Islet precursor cell (in vitro differentiated cells): ENCODE measurements at regions not wholly inside any gene's neighbourhood (a gene's known extent, or its start where the extent isn't known, plus 50 kb on each side); places are given as distances from the start of the nearest gene placed in this dataset.

Experiments
- DNase-seq: peaks from one replicate; pipeline ENCODE4 v3.0.0-alpha.2; 2018

DNA sequence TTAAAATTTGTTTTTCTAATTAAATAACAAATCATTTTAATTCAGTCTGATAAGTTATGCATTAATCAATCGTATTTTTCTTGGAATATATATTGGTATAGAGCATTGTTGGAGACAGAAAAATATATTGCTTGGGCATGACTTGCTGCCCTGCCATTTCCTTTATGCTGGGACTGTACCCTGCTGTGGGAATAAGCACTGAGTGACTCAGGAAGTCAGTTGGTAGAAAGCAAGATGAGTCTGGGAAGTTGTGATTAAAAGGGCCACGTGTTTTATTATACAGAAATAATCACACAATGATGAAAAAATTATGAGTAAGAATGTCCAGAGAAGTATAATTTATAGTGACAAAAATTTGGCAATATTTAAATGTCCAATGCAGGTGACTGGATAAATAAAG is 139.5 kb downstream of the KIF18A start:
- DNase-seq = no peak

DNA sequence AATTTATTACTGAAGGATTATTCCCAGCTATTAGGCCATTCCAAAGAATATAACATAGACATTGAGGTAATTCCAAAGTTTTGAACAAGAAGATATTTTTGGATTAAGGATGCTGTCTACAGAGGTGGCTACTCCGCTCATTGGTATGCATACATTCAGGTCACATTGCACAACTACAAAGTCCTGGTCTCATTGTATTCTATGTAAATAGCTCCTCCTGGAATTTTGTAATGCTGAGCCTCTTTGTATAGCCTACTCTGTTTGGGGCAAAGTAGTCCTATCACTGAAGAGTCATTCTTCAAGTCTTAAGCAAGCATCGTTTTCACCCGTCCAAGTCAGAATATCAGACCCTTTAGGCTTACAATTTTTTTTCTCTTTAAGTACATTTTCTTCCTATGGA is 142.4 kb downstream of the KIF18A start:
- no peak for DNase-seq

DNA sequence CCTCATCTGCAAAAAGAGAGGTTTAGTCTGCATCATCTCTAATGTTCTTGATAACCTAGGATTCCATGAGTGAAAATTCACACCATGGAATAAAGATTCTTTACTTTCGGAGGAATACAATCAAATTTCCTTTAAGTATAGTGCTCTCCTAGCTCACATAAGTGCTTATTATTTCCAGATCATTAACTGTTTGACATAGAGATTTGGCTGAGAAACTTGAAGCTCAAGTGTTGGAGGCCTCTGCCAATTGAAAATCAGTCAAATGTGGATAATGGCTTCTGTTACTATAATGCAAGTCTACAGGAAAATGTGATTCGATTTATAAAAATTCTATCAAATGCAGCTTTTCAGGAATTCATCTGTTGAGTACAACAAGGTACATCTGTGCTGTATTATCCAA is 144.6 kb downstream of the KIF18A start:
- DNase-seq = no peak

DNA sequence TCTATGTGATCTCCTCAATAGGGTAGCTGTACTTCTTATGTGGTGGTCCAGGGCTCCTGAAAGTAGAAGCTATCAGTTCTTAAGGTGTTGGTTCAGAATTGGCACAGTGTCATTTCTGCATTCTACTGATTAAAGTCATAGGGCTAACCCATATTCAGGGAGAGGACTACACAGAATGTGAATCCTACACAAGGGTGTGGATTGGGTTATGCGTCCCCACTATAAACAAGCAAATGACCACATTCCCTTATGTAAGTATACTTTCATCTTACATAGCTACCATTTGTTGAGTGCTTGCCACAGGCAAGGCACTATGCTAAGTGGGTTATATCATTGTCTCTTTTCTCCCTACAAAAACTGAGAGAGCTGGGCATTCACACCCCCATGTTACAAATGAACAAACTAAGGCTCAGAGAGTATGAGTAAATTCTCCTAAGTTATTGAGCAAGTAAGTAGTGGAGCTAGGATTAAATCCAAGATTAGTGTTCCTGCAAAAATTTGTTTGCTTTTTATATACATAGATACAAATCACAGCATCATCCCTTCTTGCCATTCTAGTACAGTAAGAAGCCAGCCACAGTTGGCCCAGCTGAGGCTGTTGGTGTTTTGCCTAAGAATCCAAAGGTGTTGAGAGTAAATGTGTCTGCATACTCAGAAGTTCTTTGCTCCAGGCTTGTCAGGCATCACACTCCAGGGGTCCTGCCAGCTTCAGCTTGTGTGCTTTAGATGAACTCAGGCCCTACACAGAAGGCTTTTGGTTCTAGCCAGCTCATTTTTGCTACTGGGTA is 157.8 kb downstream of the KIF18A start:
- DNase-seq = no peak

DNA sequence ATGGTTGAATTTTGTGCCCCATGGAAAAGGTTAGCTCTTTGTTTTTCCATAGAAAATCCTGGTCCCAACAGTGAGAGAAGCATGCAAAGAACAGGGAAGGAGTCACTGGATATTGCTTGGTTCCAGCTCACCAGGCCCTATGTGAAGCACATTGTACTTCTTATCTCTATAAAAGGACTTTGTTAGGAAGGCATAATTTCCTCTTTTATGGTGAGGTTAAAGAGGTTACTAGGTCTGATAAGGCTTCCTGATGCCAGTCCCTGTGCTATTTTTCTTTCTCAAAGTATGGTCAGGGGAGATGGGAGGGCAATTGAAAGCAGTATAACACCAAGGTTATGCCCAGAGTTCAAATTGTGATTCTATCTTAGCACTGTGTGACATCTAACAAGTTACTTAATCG is 162.6 kb downstream of the KIF18A start:
- no peak for DNase-seq

DNA sequence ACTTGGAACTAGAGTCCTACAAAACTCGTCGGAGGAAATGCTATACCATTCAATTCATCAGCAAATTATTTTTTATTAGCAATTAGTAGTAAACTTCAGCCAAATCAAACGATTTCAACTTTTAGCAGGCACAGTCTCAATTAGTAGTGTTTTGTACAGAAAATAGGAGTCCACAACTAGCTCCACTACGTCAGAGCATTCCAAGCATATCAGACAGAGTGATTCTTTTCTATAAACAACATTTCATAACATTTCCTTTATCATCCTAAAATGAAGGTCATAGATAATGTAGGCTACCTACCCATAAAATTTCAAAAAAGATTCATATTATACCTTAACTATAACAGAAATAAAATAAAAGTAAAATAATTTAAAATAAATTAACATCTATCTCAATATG is 169.9 kb downstream of the KIF18A start:
- no peak for DNase-seq

DNA sequence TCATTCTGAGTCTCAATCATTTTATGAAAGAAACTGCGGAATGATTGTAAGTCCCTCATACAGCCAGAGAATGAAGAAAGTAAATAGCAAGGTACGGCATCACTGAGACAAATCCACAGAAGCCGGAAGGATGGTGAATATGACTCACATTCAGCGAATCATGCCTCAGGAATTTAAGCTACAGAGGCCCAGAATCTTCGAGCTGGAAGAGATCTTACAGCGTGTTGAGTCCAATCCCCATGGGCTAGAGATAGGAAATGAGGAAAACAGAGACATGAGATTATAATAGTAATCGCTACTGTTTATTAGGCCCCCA is 173.2 kb downstream of the KIF18A start:
- peak; percentile 88 for DNase-seq

DNA sequence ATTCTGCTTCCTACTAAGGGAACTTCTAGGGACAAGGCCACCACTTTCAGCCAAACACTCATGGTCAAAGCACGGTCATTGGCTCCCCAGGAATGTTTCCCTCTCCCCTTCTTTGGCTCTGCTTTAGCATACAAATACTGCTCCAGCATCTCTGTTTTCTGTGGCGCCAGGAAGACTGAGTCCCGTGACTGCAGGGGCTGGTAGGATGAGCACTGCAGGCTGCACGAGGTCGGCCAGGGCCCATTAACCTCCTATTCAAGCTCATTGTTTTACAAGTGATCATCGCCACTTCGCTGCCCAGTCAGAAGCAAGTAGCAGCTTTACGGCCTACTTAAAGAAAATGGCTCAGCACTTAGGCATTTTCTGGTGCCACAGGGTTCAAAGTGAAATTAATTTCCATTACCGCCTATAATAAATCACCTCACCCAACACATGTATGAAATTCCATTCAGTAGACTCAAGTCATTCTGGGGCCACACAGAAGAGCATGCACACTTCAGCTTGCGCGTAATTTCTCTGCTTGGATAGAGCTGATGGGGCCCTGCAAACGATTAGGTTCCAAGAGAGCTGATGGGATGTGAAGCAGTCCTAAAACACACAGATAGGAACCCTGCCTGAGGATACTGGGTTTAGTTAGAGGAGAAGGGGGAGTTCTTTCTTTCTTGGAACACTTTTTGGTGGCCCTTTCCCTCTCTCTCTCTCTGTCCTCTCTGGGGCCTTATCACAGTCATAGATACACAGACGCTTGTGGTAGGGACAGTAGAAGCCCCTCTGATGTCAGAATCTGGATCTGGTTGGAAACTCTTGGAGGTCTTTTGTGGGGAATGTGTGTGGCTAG is 173.7 kb downstream of the KIF18A start:
- DNase-seq = peak; percentile 97

DNA sequence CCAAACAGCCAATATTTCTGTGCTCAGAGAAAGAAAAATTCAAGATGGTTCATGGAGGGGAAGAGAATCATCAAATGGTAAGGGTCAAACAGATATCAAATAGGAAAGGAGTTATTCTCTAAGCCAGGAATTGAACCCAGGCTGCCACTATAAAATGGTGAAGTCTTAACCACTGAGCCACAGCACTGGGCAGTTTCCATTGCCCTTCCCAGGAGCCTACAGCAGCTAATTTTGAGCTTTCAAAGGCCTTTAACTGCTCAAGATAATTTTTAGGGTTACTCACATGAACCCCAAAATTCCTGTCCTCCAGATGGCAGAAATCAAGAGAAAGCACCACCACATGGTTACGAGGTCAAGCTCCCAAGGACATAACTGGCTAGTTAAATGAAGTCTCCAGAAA is 176.2 kb downstream of the KIF18A start:
- no peak for DNase-seq

DNA sequence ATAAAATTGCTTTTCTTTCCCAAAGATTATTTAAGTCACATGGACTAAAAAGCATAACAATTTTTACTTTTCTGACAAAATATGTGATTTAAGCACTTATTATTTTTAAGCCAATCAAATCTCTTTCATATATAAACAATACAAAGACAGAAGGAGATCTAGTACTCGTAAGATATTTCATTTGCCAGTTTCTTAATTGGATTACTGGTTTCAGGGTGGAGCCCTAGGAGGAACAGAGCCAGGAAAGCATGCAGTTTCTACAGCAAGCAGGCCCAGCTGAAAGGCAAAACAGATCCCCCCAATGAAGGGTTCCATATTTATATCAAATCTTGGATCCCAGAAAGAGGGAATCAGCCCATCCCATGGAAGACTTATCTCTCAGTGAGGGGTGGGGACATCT is 177.0 kb downstream of the KIF18A start:
- no peak for DNase-seq

DNA sequence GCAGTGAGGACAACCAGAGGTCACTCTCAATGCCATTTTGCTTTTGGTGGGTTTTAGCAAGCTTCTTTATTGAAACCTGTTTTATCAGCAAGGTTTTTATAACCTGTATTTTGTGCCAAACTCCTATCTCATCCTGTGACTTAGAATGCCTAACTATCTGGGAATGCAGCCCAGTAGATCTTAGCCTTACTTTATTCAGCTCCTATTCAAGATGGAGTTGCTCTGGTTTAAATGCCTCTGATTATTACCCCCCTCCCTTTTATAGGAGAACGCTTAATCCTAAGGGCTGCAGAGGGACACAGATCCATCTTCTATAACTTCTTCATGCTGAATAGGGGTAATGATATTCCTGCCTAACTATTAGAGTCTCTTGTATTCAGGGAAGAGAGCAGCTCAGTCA is 179.1 kb downstream of the KIF18A start:
- DNase-seq = no peak

DNA sequence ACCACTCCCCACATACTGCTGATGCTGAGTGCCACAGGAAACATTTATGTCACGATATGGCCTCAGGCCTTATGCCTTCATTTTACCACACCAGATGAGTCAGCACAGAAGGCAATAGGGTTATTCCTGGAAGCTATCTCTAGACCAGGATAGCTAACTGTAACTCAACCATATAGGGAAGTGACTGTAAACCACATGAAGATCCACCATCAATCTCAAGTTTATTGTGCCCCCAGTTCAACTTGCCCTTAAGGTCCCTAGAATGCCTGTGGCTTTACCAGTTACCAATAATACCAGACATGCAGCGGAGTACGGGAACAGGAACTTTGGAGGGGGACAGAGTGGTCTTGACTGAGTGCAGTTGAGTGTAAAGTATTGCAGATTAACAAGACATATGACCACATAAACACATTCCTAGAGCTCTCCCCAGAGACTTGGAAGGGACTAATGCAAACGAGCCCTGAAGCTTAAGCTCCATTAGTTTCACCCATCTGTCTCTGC is 180.9 kb downstream of the KIF18A start:
- peak; percentile 80 for DNase-seq

DNA sequence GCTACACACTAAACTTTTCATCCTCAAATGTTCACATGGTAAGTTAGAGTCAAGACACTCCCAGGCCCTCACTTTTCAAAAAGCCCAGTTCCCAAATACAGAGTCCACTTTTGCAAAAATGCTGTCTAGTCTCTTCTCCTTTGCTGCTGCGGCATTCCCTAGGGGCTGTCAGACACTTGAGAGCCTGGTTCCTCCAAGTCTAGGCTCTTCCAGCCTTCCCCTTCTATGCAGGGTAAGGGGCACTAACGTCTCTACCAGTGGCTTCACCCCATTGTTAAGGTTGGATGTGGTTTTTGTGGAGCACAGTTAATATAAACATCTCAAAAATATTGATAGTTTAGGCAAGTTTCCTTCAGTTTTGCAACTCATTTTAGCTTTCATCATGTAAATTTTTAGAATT is 181.5 kb downstream of the KIF18A start:
- DNase-seq = no peak

DNA sequence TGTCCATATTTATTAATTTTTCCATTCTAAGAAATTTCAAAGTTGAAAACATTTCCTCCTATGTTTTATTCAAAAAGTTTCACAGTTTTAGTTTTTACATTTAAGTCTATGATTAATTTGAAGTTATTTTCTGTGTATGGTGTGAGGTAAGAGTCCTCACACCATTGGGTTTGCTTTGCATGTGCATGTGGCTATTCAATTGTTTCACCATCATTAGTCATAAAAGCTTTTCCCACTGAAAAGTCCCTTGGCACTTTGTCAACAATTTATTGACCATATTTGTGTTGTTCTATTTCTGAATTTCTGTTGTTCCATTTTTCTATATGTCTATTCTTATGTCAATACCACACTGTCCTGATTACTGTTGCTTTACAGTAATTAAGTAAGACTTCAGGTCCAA is 186.5 kb downstream of the KIF18A start:
- DNase-seq = no peak

DNA sequence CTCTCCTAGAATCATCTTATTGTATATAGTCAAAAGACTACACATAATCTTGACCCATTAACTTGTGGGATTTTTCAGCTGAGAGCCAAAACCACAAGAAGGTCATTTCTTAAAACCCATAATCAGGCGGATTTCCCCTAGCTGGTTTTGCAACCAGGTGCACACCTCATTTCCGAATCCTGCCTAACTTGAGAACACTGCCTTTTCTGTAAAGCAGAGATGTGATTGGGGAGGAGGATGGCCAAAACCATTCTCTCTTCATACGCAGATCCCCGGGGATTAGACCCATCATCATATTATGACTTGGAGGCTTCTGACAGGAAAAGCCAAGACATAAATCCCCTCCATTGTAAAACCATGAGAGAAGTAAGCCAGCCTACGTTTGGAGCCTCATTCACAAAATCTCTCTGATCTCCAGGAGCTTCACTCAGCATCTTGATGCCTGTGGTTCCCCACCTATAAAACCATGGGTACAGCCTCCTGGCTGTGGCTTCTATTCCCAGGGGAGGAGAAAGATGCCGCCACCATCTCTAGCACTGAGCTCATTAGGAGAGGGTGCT is 191.3 kb downstream of the KIF18A start:
- no peak for DNase-seq

DNA sequence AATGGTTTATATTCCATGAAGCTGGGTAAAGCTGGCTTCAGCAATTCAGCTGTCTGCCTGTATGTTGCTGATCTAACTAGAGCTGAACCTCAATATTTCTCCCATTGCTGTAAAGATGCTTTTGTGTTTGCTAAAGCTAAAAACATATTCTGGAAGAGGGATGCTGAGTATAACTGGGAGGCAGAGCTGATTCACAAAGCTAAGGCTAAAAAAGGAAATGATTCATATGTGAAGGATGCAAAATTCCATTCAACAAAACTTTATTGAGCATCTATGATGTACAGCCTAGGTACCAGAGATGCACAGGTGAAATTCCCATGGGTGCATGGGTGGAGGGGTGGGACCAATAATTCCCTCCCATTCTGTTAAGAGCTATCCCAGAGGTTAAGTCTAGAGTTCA is 193.9 kb downstream of the KIF18A start:
- no peak for DNase-seq

DNA sequence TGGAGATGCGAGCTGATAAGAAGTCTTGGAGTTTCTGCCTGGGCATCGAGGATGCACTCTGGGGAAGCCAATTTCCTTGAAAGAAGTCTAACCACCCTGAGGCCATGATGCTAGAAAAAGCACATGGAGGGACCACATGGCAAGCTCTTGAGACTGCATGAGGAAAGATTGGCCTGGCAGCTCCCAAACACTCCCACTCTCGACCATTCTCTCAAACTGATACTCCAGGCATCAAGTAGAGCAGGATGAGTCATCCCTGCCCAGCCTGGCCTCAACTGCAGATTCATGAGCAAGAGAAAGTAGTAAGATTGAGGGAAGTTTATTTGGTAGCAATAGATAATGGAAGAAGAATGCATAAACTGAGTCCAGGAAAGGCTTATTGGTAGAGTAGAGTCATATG is 194.3 kb downstream of the KIF18A start:
- peak; percentile 66 for DNase-seq

DNA sequence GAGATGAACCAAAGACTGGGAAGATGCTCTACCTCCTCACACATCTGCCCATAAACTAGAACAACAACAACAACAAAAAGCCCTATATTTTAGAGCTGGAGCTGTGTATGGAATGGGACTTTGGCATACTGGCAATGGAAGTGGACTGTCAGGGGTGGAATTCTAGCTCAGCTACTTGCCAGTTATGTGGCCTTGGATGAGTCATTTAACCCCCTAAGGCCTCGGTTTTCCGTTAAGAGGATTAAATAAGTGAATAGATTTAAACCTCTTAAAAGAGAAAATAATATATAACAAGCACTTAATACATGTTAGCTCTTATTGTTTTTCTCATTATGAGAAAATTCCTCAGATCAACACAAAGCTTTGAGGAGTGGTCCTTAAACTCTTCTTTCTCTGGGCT is 195.0 kb downstream of the KIF18A start:
- DNase-seq = no peak

DNA sequence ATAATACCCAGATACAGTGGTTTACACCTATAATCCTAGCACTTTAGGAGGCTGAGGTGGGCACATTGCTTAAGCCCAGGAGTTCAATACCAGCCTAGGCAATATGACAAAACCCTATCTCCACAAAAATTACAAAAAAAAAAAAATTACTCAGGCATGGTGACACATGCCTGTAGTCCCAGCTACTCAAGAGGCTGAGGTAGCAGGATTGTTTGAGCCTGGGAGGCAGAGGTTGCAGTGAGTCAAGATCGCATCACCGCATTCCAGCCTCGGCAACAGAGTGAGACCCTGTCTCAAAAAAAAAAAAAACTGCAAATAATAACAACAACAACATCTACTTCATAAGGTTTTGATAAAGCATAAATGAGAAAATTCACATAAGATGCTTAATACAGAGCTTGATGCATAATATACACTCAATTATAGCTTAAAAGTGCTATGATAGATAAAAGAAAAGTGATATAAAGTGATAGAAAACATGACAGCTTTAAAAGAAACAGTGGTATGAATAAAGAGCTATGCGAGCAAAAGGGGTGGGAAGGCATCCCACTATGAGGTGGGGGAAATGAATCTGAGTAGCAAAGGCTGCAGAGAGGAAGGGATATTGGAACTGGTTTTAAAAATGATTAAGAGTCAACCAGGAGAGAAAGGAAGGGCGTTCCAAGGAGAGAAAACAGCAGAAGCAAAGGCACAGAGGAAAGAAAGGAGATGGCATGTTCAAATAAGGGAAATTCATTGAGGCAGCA is 197.6 kb downstream of the KIF18A start:
- peak; percentile 91 for DNase-seq

DNA sequence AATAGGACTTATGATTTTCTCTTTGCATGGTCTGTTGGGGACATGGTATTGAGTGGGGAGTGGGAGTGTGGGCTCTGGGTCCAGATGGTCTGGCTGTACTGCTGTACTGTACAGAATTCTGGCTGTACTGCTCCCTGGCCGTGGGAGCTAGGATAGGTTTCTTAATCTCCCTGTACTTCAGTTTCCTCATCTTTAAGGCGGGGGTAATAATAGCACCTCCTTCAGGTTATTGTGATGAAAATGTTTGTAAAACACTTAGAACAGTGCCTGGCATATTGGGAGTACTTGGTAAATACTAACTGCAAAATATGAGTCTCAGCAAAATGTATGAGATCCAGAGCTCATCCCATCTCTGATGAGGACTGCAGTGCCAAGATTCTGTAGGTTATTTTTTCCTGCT is 198.6 kb downstream of the KIF18A start:
- no peak for DNase-seq

DNA sequence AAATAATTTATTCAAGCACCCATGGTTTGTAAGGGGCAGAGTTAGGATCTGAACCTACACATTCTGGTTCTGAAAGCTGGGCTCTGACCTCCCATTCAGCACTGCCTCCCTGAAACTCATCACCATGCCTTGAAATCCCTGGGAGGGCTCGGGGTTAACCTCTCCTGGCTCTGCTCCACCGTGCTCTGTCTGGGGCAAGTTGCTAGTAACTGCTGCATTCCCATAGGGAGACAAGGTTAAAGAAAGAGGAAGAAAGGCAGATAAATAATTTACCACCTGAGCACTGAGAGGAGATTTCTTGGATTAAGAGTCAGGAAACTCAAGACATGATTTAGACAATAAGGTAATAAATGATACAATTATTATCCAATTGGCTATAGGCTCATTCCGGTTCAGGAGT is 199.3 kb downstream of the KIF18A start:
- no peak for DNase-seq

DNA sequence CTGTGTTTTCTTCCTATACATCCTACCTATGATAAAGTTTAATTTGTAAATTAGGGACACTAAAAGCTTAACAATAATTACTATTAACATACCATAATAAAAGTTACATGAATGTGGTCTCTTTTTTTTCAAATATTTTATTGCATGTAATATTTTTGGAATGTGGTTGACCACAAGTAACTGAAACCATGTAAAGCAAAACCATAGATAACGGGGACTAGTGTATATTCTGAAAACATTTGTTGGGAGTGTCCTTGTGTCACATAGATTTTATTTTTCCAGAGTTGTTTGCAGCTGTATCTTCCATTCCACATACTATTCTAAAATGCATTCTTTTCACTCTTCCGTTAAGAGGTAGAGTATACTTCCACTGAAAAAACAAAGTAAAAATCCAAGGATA is 200.4 kb downstream of the KIF18A start:
- no peak for DNase-seq

DNA sequence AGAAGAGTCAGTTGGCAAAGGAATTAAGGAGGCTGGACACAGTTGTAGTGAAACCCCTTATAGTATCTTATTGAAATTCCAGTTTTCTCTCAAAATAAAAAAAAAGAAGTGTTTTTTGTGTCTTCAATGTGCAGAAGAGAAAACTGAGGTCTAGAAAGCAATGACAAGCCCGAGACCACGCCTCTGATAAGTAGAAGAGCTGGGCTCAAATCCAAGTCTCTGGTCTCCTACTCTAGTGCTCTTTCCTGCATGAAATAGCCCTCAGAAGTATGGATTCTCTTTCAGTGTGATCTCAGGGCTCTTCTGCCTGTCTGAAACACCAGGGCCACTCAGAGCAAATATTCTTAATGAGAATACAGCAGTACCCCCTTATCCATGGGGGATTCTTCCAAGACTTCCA is 200.9 kb downstream of the KIF18A start:
- no peak for DNase-seq
